HEK293T (cell line): ENCODE measurements at regions not wholly inside any gene's neighbourhood (a gene's known extent, or its start where the extent isn't known, plus 50 kb on each side); places are given as distances from the start of the nearest gene placed in this dataset.

ENCODE experiments used
- CTCF ChIA-PET: fragments of 350-600 bp; formaldehyde crosslinking; extraction: SDS; loops from one replicate; lab custom pipeline; 2021; ENCODE audit warnings: antibody characterized with exemption, inconsistent platforms; lab: Yijun Ruan, JAX
- POLR2A ChIA-PET: fragments of 350-600 bp; formaldehyde crosslinking; extraction: SDS; loops from one replicate; lab custom pipeline; 2020; ENCODE audit warnings: antibody characterized with exemption, inconsistent platforms; lab: Yijun Ruan, JAX
- DNase-seq: peaks from one replicate; pipeline ENCODE4 v3.0.0; 2012; ENCODE audit warnings: mixed read lengths; ENCODE audit errors: extremely low spot score
- ARNT ChIP-seq: fragments of 450-650 bp; IDR thresholded peaks from 2 replicates; pipeline ENCODE4 v1.6.1; 2017; ENCODE audit warnings: mild to moderate bottlenecking
- BHLHE40 ChIP-seq: fragments of 450-650 bp; IDR thresholded peaks from 2 replicates; pipeline ENCODE4 v1.6.1; 2016; ENCODE audit warnings: mild to moderate bottlenecking, moderate library complexity, borderline replicate concordance
- CTBP1 ChIP-seq: fragments of 450-650 bp; IDR thresholded peaks from 2 replicates; pipeline ENCODE4 v1.6.1; 2016; ENCODE audit warnings: borderline replicate concordance
- ELF4 ChIP-seq: fragments of 450-650 bp; IDR thresholded peaks from 2 replicates; pipeline ENCODE4 v1.6.1; 2017; ENCODE audit warnings: antibody characterized with exemption
- FOXA1 ChIP-seq: fragments of 450-650 bp; IDR thresholded peaks from 2 replicates; pipeline ENCODE4 v1.6.1; 2016; ENCODE audit warnings: mild to moderate bottlenecking
- FOXK2 ChIP-seq: fragments of 450-650 bp; IDR thresholded peaks from 2 replicates; pipeline ENCODE4 v1.6.1; 2016; ENCODE audit warnings: mild to moderate bottlenecking
- FOXM1 ChIP-seq: fragments of 450-650 bp; IDR thresholded peaks from 2 replicates; pipeline ENCODE4 v1.6.1; 2017; ENCODE audit warnings: mild to moderate bottlenecking, borderline replicate concordance
- HDGF ChIP-seq: fragments of 450-650 bp; IDR thresholded peaks from 2 replicates; pipeline ENCODE4 v1.6.1; 2017; ENCODE audit warnings: antibody characterized with exemption, borderline replicate concordance
- L3MBTL2 ChIP-seq: fragments of 450-650 bp; conservative IDR thresholded peaks from 2 replicates; pipeline ENCODE4 v1.6.1; 2016; ENCODE audit warnings: mild to moderate bottlenecking
- LEF1 ChIP-seq: fragments of 450-650 bp; IDR thresholded peaks from 2 replicates; pipeline ENCODE4 v1.6.1; 2017; ENCODE audit warnings: mild to moderate bottlenecking, borderline replicate concordance
- NFRKB ChIP-seq: fragments of 450-650 bp; IDR thresholded peaks from 2 replicates; pipeline ENCODE4 v1.6.1; 2016; ENCODE audit warnings: mild to moderate bottlenecking, moderate library complexity
- PKNOX1 ChIP-seq: fragments of 450-650 bp; IDR thresholded peaks from 2 replicates; pipeline ENCODE4 v1.6.1; 2016
- SP1 ChIP-seq: fragments of 450-650 bp; IDR thresholded peaks from 2 replicates; pipeline ENCODE4 v1.6.1; 2017
- SUZ12 ChIP-seq: fragments of 450-650 bp; IDR thresholded peaks from 2 replicates; pipeline ENCODE4 v1.6.1; 2016; ENCODE audit warnings: mild to moderate bottlenecking
- TARDBP ChIP-seq: fragments of 450-650 bp; IDR thresholded peaks from 2 replicates; pipeline ENCODE4 v1.6.1; 2016
- ZNF384 ChIP-seq: fragments of 450-650 bp; IDR thresholded peaks from 2 replicates; pipeline ENCODE4 v1.6.1; 2016

GRCh38 chr13:34698945-34699344 lies 243.1 kb upstream of the NBEA start:
- TF ChIP-seq PKNOX1 (no peak), FOXA1 (no peak), CTBP1 (no peak), FOXM1 (no peak), SP1 (no peak), TARDBP (no peak), ELF4 (no peak)
- ChIA-PET POLR2A (no interaction called here), CTCF (interaction anchor here (0.6 kb wide), 1 partner anchor 177 kb away, joined by 7 read pairs; no protein-coding TSS in a partner anchor)
- no peak for DNase-seq

GRCh38 chr13:34700155-34700554 lies 241.9 kb upstream of the NBEA start:
- ChIA-PET POLR2A (no interaction called here), CTCF (no interaction called here)
- DNase-seq: no peak
- no peak for TF ChIP-seq LEF1
- no peak for TF ChIP-seq HDGF
- TF ChIP-seq SP1: no peak
- no peak for TF ChIP-seq BHLHE40
- TF ChIP-seq L3MBTL2: no peak
- no peak for TF ChIP-seq SUZ12
- TF ChIP-seq ELF4: no peak
- TF ChIP-seq NFRKB: no peak
- no peak for TF ChIP-seq CTBP1
- TF ChIP-seq FOXK2: no peak
- TF ChIP-seq FOXA1: no peak
- TF ChIP-seq ARNT: no peak
- TF ChIP-seq ZNF384: no peak
- TF ChIP-seq TARDBP: no peak
- TF ChIP-seq PKNOX1: no peak
- TF ChIP-seq FOXM1: no peak

- POLR2A ChIA-PET: no interaction called here
- CTCF ChIA-PET: no interaction called here
- no peak for DNase-seq
- TF ChIP-seq TARDBP (no peak), SUZ12 (no peak), ZNF384 (no peak), HDGF (no peak), ARNT (no peak), L3MBTL2 (no peak), NFRKB (no peak), CTBP1 (no peak), ELF4 (no peak), FOXM1 (no peak), FOXK2 (no peak), FOXA1 (no peak), SP1 (no peak), LEF1 (no peak), PKNOX1 (no peak), BHLHE40 (no peak)
Observed at GRCh38 chr13:34701919-34702318, 240.2 kb upstream of the NBEA start.

GRCh38 chr13:34708566-34709313 lies 233.3 kb upstream of the NBEA start:
- ChIA-PET POLR2A (no interaction called here), CTCF (no interaction called here)
- DNase-seq: no peak
- no peak for TF ChIP-seq FOXA1
- TF ChIP-seq HDGF: no peak
- TF ChIP-seq L3MBTL2: no peak
- TF ChIP-seq ZNF384: no peak
- TF ChIP-seq SP1: no peak
- no peak for TF ChIP-seq NFRKB
- no peak for TF ChIP-seq SUZ12

- ChIA-PET CTCF (no interaction called here), POLR2A (no interaction called here)
- no peak for DNase-seq
- no peak for TF ChIP-seq NFRKB
Observed at GRCh38 chr13:34719060-34719875, 222.8 kb upstream of the NBEA start.

- ChIA-PET POLR2A (no interaction called here), CTCF (no interaction called here)
- no peak for DNase-seq
- no peak for TF ChIP-seq ELF4
- no peak for TF ChIP-seq L3MBTL2
- TF ChIP-seq PKNOX1: no peak
- TF ChIP-seq SUZ12: no peak
- TF ChIP-seq FOXK2: no peak
Observed at GRCh38 chr13:34720618-34721017, 221.5 kb upstream of the NBEA start.
